HG02870 (cell line): ENCODE measurements at regions not wholly inside any gene's neighbourhood (a gene's known extent, or its start where the extent isn't known, plus 50 kb on each side); places are given as distances from the start of the nearest gene placed in this dataset.
"Not testable (repeated sequence)": the region's sequence is repeated elsewhere in the genome, so short reads cannot be mapped to it uniquely, and the experiment has no call there.

Source experiments
- ATAC-seq: cut with Tn5 transposase; IDR thresholded peaks from one replicate; pipeline ENCODE4 v1.9.1; 2021; ENCODE audit warnings: mild to moderate bottlenecking, moderate library complexity; ENCODE audit not compliant: unreplicated experiment

- no peak for ATAC-seq
These were observed 448.2 kb downstream of the PCDH10 start for GRCh38 chr4:133597251-133597650.

- ATAC-seq: no peak
These were observed 447.4 kb downstream of the PCDH10 start for GRCh38 chr4:133596459-133596858.

GRCh38 chr4:133594390-133595207 lies 445.5 kb downstream of the PCDH10 start:
- ATAC-seq: no peak

- no peak for ATAC-seq
These were observed 444.7 kb downstream of the PCDH10 start for GRCh38 chr4:133593764-133594163.

- no peak for ATAC-seq
These were observed 443.5 kb downstream of the PCDH10 start for GRCh38 chr4:133592591-133592990.

GRCh38 chr4:133592106-133592505 lies 443.0 kb downstream of the PCDH10 start:
- no peak for ATAC-seq

- ATAC-seq: no peak
These were observed 439.2 kb downstream of the PCDH10 start for GRCh38 chr4:133588306-133588705.

- ATAC-seq: no peak
These were observed 436.2 kb downstream of the PCDH10 start for GRCh38 chr4:133585323-133585722.

GRCh38 chr4:133584714-133585113 lies 435.6 kb downstream of the PCDH10 start:
- ATAC-seq: no peak

GRCh38 chr4:133581996-133582619 lies 433.0 kb downstream of the PCDH10 start:
- no peak for ATAC-seq

- no peak for ATAC-seq
These were observed 425.2 kb downstream of the PCDH10 start for GRCh38 chr4:133574248-133574647.

- ATAC-seq: no peak
These were observed 416.3 kb downstream of the PCDH10 start for GRCh38 chr4:133565379-133565778.

GRCh38 chr4:133559987-133560386 lies 410.9 kb downstream of the PCDH10 start:
- no peak for ATAC-seq

GRCh38 chr4:133555671-133556070 lies 406.6 kb downstream of the PCDH10 start:
- ATAC-seq: no peak

- ATAC-seq: no peak
These were observed 401.3 kb downstream of the PCDH10 start for GRCh38 chr4:133550436-133550835.

- ATAC-seq: no peak
These were observed 395.0 kb downstream of the PCDH10 start for GRCh38 chr4:133544097-133544496.

- ATAC-seq: no peak
These were observed 388.7 kb downstream of the PCDH10 start for GRCh38 chr4:133537780-133538281.

GRCh38 chr4:133534224-133534623 lies 385.1 kb downstream of the PCDH10 start:
- ATAC-seq: not testable (repeated sequence)

- no peak for ATAC-seq
These were observed 375.3 kb downstream of the PCDH10 start for GRCh38 chr4:133524369-133524768.

- no peak for ATAC-seq
These were observed 364.8 kb downstream of the PCDH10 start for GRCh38 chr4:133513901-133514300.

- ATAC-seq: no peak
These were observed 349.1 kb downstream of the PCDH10 start for GRCh38 chr4:133498149-133498548.

- no peak for ATAC-seq
These were observed 344.7 kb downstream of the PCDH10 start for GRCh38 chr4:133493776-133494175.
